ENCODE measurements at regions not wholly inside any gene's neighbourhood (a gene's known extent, or its start where the extent isn't known, plus 50 kb on each side); places are given as distances from the start of the nearest gene placed in this dataset.

DNA sequence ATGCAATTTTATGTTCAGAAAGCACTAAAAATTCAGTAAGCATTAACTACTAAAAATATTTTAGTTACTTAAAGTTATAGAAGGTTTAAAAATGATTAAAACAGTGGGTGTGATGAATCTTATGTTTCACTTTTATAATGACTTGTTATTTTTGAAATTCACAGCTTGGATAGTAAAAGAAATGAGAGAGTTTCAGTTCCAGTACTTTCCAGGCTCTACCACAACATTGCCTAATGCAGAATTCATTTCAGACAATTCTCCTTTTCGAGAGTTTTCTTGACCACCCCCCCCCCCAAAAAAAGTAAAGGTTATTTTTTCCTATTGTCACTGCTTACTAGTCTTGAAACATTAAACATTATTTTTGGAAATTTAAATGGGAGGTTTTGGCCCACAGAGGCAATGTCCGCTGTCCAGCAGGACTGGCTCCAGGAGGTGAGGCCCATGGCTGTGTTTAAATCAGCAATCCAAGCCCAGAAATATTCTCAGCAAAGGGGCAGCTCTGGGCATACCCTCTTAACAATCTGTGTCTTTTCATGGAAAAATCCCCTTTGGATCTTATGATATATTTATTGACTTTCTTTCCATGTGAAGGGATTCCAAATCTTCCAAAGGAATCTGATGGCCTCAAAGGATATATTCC is 519.9 kb downstream of the MAFB start:
- no peak for DNase-seq (ENCODE audit: low spot score)
- in situ Hi-C loops (cut with HindIII; ENCODE audit: low sequenced_read_pairs), result no loop called here

DNA sequence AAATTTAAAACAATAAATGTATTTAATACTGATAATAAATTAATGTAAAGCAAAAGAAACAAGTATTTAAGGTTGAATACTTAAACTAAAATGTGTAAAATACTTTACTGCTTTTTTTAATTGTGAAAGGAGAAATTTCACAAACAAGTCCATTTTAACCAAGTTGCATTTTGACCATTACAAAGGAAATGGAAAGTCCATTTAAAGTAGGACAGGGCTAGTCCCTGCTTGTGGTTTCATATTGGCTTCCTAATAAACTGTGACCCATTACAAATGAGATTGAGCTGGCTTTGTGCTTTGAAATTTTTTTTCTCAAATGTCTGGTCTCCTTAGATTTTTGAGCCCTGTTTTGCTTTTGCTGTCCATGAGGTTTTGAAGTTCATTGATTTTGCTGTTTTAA is 527.6 kb downstream of the MAFB start:
- DNase-seq (ENCODE audit: low spot score), result no peak
- in situ Hi-C loops (cut with HindIII; ENCODE audit: low sequenced_read_pairs), result no loop called here

GRCh38 chr20:40160097-40160550 is 528.9 kb downstream of the MAFB start:
- in situ Hi-C loops (cut with HindIII; ENCODE audit: low sequenced_read_pairs), result no loop called here
- DNase-seq (ENCODE audit: low spot score), result no peak

GRCh38 chr20:40159276-40159675 is 529.8 kb downstream of the MAFB start:
- in situ Hi-C loops (cut with HindIII; ENCODE audit: low sequenced_read_pairs), result no loop called here
- no peak for DNase-seq (ENCODE audit: low spot score)

DNA sequence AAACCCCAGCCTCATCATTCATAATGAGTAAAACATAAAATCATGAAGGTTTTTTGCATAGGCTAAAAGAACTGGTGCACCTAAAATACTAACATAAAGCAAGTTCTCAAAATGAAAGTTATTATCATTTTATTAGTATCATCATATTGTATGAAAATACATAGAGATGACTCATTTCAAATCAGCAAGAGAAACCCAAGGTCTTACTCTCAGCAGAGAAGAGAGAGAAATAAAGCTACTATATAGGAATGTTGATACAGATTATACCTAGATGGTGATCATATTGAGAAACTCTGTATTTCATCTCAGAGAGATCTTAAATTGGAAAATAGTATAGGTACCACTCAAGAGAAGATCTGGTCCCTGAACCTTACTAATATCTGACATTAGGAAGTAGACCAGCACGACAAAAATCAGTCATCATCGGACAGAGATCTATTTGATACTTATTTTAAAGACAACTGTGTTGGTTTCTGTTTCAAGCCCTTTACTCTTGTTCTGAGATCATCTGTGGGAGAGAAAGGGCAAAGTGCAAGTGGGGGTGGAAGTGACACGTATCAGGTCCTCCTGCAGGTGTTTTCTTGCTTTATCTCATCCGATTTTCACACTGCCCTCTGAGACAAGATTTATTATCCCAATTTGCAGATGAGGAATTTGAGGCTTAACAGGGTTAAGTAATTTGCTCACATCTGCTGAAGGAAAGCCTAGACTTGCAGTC is 532.3 kb downstream of the MAFB start:
- no peak for DNase-seq (ENCODE audit: low spot score)
- in situ Hi-C loops (cut with HindIII; ENCODE audit: low sequenced_read_pairs), result no loop called here

GRCh38 chr20:40154514-40154913 is 534.5 kb downstream of the MAFB start:
- DNase-seq (ENCODE audit: low spot score), result no peak
- in situ Hi-C loops (cut with HindIII; ENCODE audit: low sequenced_read_pairs), result no loop called here

DNA sequence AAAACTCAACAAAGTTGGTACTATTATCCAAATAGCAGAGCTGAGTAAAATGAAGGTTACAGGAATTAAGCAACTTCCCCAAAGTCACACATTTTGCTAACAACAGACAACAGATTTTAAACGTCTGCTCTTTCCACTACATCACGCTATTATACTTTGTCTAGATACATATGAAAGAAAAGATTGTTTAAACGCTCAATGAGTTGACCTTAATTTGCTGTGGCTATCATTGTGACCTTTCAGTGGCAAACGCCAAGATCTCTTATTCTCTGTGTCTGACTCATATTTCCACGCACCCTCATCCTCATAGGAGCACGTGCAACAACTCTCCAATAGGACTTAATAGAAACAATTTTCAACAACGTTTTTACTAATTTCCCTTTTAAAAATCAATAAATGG is 540.1 kb downstream of the MAFB start:
- DNase-seq (ENCODE audit: low spot score), result no peak
- in situ Hi-C loops (cut with HindIII; ENCODE audit: low sequenced_read_pairs), result no loop called here

GRCh38 chr20:40146071-40146470 is 543.0 kb downstream of the MAFB start:
- DNase-seq (ENCODE audit: low spot score), result no peak
- in situ Hi-C loops (cut with HindIII; ENCODE audit: low sequenced_read_pairs), result no loop called here

- in situ Hi-C loops (cut with HindIII; ENCODE audit: low sequenced_read_pairs), result no loop called here
- no peak for DNase-seq (ENCODE audit: low spot score)
Measured at GRCh38 chr20:40144581-40144980, 544.5 kb downstream of the MAFB start.

GRCh38 chr20:40134176-40134575 is 554.9 kb downstream of the MAFB start:
- in situ Hi-C loops (cut with HindIII; ENCODE audit: low sequenced_read_pairs), result no loop called here
- DNase-seq (ENCODE audit: low spot score), result no peak

- DNase-seq (ENCODE audit: low spot score), result no peak
- in situ Hi-C loops (cut with HindIII; ENCODE audit: low sequenced_read_pairs), result no loop called here
Measured at GRCh38 chr20:40120827-40121226, 568.2 kb downstream of the MAFB start.

- in situ Hi-C loops (cut with HindIII; ENCODE audit: low sequenced_read_pairs), result no loop called here
- no peak for DNase-seq (ENCODE audit: low spot score)
Measured at GRCh38 chr20:40111282-40111681, 577.8 kb downstream of the MAFB start.

DNA sequence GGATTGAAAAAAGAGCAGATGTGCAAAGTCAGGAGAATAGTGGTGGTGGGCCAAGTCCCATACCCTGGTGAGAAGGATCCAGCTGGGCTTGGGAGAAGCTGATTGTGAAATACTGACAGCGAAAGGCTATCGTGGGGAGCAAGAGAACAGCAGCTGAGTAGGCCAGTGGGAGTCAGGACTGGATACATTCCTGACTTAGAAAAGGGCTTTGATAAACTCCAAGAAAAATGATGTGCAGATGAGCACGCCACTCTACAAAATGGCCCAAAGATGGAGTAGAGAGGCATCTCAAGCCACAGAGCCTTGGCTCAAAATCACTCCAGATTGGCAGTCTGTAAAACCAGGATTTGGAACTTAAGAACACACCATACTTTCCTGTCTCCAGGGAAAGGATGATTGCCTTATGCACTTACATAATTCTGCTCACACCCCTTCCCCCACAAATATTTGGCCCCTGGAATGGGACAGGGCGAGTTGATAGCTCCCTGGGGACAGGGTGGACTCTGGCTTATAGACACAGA is 578.7 kb downstream of the MAFB start:
- no peak for DNase-seq (ENCODE audit: low spot score)
- in situ Hi-C loops (cut with HindIII; ENCODE audit: low sequenced_read_pairs), result no loop called here

DNA sequence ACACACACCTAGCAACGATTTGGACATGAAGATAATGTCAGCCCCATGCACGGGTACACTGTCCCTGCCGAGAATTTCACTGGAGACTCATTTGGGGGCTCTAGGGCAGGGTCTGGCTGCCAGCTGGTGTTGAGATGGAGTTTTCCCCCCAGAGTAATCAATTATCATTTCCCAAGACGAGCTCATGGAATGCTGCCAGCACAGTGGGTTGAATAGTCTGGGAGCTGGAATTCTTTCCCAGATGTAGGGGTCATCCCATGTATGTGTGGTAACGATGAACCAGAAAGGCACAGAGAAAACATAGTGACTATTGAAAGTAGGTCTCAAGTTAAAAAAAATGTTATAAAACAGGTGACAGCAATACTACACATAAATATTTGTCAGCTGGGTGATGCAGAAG is 579.9 kb downstream of the MAFB start:
- in situ Hi-C loops (cut with HindIII; ENCODE audit: low sequenced_read_pairs), result no loop called here
- no peak for DNase-seq (ENCODE audit: low spot score)

- in situ Hi-C loops (cut with HindIII; ENCODE audit: low sequenced_read_pairs), result no loop called here
- no peak for DNase-seq (ENCODE audit: low spot score)
Measured at GRCh38 chr20:40108321-40108720, 580.7 kb downstream of the MAFB start.

DNA sequence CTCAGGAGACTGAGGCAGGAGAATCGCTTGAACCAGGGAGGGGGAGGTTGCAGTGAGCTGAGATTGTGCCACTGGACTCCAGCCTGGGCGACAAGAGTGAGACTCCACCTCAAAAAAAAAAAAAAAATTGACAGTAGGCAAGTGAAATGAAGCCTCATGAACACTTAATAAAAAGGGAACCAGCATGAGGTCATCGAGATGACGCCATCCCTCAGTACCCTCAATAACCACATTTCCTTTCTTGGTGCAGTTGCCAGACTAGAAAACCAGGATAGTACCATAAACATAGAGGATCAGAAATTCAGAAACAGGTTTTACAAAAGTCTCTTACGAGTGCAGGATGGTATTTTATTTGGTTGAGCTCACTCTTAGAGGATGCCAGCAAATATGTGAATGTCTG is 584.1 kb downstream of the MAFB start:
- DNase-seq (ENCODE audit: low spot score), result no peak
- in situ Hi-C loops (cut with HindIII; ENCODE audit: low sequenced_read_pairs), result no loop called here

DNA sequence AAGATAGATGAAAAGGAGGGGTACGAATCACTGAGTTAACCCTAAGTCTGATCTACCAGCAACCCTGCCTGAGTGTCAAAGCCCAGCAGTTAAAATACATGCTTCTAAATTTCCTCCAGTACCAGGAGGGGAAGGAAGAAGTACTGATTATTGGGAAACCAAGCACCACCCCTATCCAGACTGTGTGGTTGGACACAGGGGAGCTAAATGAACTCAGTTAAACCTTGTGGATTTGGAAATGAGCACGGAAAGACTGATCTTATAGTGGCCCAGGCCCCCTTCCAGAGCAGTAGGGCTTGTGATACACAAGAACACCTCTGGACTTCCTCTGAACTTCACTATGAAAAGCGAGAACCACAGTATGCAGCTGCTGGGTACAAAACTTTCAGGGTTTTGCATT is 585.6 kb downstream of the MAFB start:
- DNase-seq (ENCODE audit: low spot score), result no peak
- in situ Hi-C loops (cut with HindIII; ENCODE audit: low sequenced_read_pairs), result no loop called here

GRCh38 chr20:40101560-40101959 is 587.5 kb downstream of the MAFB start:
- in situ Hi-C loops (cut with HindIII; ENCODE audit: low sequenced_read_pairs), result no loop called here
- no peak for DNase-seq (ENCODE audit: low spot score)

GRCh38 chr20:40100261-40100660 is 588.8 kb downstream of the MAFB start:
- DNase-seq (ENCODE audit: low spot score), result no peak
- in situ Hi-C loops (cut with HindIII; ENCODE audit: low sequenced_read_pairs), result no loop called here

DNA sequence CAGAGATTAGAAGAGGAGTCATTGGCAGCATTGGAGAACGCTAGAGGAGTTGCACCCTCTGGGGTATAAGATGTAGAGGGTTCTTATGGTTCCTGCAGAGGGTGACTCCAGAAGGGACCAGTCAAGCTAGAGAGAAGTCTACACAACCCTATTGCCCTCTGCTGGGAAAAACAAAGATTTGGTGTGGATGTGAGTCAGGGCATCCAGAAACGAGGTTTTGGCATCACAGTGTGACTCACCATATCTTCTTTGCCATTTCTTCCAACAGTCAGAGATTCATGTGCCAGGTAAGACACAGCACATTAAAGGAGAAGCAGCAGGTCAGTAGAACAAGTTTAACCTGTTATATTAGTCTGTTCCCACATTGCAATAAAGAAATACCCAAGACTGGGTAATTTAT is 598.8 kb downstream of the MAFB start:
- DNase-seq (ENCODE audit: low spot score), result no peak
- in situ Hi-C loops (cut with HindIII; ENCODE audit: low sequenced_read_pairs), result no loop called here

DNA sequence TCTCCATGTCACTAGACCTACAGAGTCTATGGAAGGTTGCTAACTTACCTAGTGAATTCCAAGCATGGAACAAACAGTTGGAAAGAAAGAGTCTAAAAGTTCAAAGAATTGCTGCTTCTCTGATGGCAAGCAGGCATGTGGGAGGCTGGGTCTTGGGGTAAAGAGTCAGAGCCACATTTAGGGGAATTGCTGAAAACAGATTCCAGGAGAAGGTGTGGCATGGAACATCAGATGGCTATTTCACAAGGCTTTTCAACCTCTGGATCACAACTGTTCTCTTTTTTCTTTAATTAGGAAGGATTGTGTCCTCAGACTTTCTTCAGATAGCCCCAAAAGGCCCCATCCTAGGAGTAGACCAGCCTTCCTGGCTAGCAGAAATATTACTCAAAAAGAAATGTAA is 601.5 kb downstream of the MAFB start:
- in situ Hi-C loops (cut with HindIII; ENCODE audit: low sequenced_read_pairs), result no loop called here
- DNase-seq (ENCODE audit: low spot score), result no peak

Measured in G401 (cell line).